ENCODE measurements at regions not wholly inside any gene's neighbourhood (a gene's known extent, or its start where the extent isn't known, plus 50 kb on each side); places are given as distances from the start of the nearest gene placed in this dataset.

- TF ChIP-seq, protein P1, sequence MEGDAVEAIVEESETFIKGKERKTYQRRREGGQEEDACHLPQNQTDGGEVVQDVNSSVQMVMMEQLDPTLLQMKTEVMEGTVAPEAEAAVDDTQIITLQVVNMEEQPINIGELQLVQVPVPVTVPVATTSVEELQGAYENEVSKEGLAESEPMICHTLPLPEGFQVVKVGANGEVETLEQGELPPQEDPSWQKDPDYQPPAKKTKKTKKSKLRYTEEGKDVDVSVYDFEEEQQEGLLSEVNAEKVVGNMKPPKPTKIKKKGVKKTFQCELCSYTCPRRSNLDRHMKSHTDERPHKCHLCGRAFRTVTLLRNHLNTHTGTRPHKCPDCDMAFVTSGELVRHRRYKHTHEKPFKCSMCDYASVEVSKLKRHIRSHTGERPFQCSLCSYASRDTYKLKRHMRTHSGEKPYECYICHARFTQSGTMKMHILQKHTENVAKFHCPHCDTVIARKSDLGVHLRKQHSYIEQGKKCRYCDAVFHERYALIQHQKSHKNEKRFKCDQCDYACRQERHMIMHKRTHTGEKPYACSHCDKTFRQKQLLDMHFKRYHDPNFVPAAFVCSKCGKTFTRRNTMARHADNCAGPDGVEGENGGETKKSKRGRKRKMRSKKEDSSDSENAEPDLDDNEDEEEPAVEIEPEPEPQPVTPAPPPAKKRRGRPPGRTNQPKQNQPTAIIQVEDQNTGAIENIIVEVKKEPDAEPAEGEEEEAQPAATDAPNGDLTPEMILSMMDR (IDR thresholded peaks at IDR 0.05) = no peak
- TF ChIP-seq POLR2A (IDR thresholded peaks at IDR 0.05) = no peak
- no peak for TF ChIP-seq POLR2AphosphoS5 (IDR thresholded peaks at IDR 0.05)
These were observed 260.2 kb upstream of the IRAK1BP1 start for GRCh38 chr6:78607189-78607588.

All from breast epithelium (tissue), 3 donors.